ENCODE measurements at regions not wholly inside any gene's neighbourhood (a gene's known extent, or its start where the extent isn't known, plus 50 kb on each side); places are given as distances from the start of the nearest gene placed in this dataset.
"Not testable (repeated sequence)": the region's sequence is repeated elsewhere in the genome, so short reads cannot be mapped to it uniquely, and the experiment has no call there.

DNA sequence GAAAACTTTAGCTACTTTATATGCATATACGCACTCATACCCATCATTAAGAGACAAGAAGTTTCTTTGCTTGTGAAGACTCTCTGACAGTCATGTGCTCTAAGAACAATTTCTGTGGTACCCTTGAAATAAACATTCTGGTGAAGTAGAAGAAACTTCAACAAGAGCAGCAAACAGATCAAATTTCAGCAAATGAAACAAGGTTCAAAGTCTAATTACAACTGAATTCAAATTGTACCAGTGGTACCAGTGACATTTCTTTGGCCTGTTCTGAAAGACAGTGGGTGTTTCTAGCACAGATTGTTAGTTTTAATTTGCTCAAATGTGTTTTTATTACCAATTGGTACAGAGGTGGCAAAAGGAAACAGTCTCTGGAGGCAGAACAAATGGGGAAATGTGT is 391.0 kb downstream of the CHSY3 start:
- H3K4me3 ChIP-seq, result no peak overlapping the region
- H3K27ac ChIP-seq, result no peak overlapping the region
- TF ChIP-seq CTCF (IDR thresholded peaks at IDR 0.05), result no peak
- WGBS, 3 donors, result 95 to 100% (median 99%) methylated on average over 1 of the region's 1 CpG
- DNase-seq, result no peak
- no peaks in the 10 kb centered on the region for H3K4me1 ChIP-seq
- intact Hi-C loops (cut with DNase I), result no loop called here
- no peak for ATAC-seq
- H3K9me3 ChIP-seq, result no peaks in the 10 kb centered on the region
- H3K36me3 ChIP-seq (ENCODE audit: insufficient read depth in 1 of 2, low read depth in 1 of 2), result no peaks in the 10 kb centered on the region
- H3K27me3 ChIP-seq (ENCODE audit: insufficient read depth in 3 of 3, low read length in 2 of 3), result no peaks in the 10 kb centered on the region

DNA sequence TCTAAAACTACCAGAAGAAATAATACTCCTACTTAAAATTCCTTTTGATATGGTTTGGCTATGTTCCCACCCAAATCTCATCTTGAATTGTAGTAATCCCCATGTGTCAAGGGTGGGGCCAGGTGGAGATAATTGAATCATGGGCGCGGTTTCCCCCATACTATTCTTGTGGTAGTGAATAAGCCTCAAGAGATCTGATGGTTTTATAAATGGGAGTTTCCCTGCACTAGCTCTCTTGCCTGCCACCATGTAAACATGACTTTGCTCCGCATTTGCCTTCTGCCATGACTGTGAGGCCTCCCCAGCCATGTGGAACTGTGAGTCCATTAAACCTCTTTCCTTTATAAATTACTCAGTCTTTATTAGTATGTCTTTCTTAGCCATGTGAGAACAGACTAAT is 390.5 kb downstream of the CHSY3 start:
- H3K27ac ChIP-seq; DNase-seq; intact Hi-C loops (cut with DNase I); H3K9me3 ChIP-seq; ATAC-seq; H3K4me3 ChIP-seq; H3K36me3 ChIP-seq (ENCODE audit: insufficient read depth in 1 of 2, low read depth in 1 of 2); H3K4me1 ChIP-seq; H3K27me3 ChIP-seq (ENCODE audit: insufficient read depth in 3 of 3, low read length in 2 of 3): not testable (repeated sequence)
- 82 to 87% (median 86%) methylated on average over 3 of the region's 3 CpGs for WGBS, 3 donors

DNA sequence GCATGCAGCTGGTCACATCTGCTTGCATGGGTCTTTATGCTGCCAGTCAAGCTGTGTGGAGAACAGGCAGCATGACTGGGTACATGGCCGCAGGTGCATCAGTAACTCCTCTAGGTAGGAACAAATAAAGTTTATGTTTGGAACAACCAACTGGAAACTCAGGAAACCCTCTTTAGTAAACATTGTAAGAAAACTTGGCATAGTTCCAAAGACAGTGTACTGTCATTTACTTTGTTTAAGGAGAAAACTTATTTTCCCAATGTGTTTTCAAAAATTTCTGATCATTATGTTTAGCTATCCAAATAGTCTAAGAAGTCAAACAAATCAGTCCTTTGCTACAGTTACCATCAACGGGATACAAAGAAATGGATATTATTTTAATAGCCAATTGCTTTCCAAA is 386.0 kb downstream of the CHSY3 start:
- no peak overlapping the region for H3K4me3 ChIP-seq
- TF ChIP-seq CTCF (IDR thresholded peaks at IDR 0.05), result no peak
- intact Hi-C loops (cut with DNase I), result no loop called here
- 71 to 80% (median 75%) methylated on average over 2 of the region's 2 CpGs for WGBS, 3 donors
- H3K36me3 ChIP-seq (ENCODE audit: insufficient read depth in 1 of 2, low read depth in 1 of 2), result no peaks in the 10 kb centered on the region
- no peak for ATAC-seq
- H3K9me3 ChIP-seq, result no peaks in the 10 kb centered on the region
- DNase-seq, result no peak
- H3K27ac ChIP-seq, result no peak overlapping the region
- no peaks in the 10 kb centered on the region for H3K4me1 ChIP-seq
- H3K27me3 ChIP-seq (ENCODE audit: insufficient read depth in 3 of 3, low read length in 2 of 3), result no peaks in the 10 kb centered on the region

- Histone ChIP-seq H3K4me1 (no peaks in the 10 kb centered on the region), H3K36me3 (ENCODE audit: insufficient read depth in 1 of 2, low read depth in 1 of 2) (no peaks in the 10 kb centered on the region), H3K27ac (no peak overlapping the region), H3K9me3 (no peaks in the 10 kb centered on the region), H3K27me3 (ENCODE audit: insufficient read depth in 3 of 3, low read length in 2 of 3) (no peaks in the 10 kb centered on the region), H3K4me3 (no peak overlapping the region)
- intact Hi-C loops (cut with DNase I), result no loop called here
- DNase-seq (no peak), ATAC-seq (no peak)
- TF ChIP-seq CTCF (IDR thresholded peaks at IDR 0.05), result no peak
- whole genome bisulfite sequencing, 3 donors, result 74 to 80% (median 79%) methylated on average over 6 of the region's 6 CpGs
These were observed 385.1 kb downstream of the CHSY3 start for GRCh38 chr5:130289132-130290088.

DNA sequence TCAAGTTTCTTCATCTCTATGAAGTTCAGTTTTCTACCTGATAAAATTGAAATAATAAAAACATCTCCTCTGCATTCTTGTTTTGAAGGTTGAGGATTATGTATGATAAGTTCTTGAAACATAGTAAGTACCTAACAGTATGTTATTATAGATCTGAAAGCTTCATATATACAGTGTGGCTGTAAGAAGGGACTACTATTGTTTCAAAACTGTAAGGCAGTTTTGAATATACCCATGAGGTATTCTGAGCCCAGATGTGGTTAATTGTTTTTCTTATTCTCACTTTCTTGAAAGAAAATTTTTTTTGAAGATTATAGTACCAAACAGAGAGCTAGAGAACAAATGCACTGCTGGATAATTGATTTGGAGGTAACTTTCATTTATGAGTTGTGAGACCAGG is 383.2 kb downstream of the CHSY3 start:
- intact Hi-C loops (cut with DNase I), result no loop called here
- H3K27me3 ChIP-seq (ENCODE audit: insufficient read depth in 3 of 3, low read length in 2 of 3), result no peaks in the 10 kb centered on the region
- no peaks in the 10 kb centered on the region for H3K4me1 ChIP-seq
- DNase-seq (no peak), ATAC-seq (no peak)
- no peak overlapping the region for H3K27ac ChIP-seq
- TF ChIP-seq CTCF (IDR thresholded peaks at IDR 0.05), result no peak
- no peaks in the 10 kb centered on the region for H3K36me3 ChIP-seq (ENCODE audit: insufficient read depth in 1 of 2, low read depth in 1 of 2)
- H3K9me3 ChIP-seq, result no peaks in the 10 kb centered on the region
- no peak overlapping the region for H3K4me3 ChIP-seq

All from psoas muscle (tissue), 7 donors.